GM23248 (cell line): ENCODE measurements at regions not wholly inside any gene's neighbourhood (a gene's known extent, or its start where the extent isn't known, plus 50 kb on each side); places are given as distances from the start of the nearest gene placed in this dataset.
"Not testable (repeated sequence)": the region's sequence is repeated elsewhere in the genome, so short reads cannot be mapped to it uniquely, and the experiment has no call there.

Source experiments
- DNase-seq: peaks from one replicate; pipeline ENCODE4 v3.0.0-alpha.2; 2015
- H2AFZ ChIP-seq: fragments of 200-600 bp; sonication (generic); 2 replicates; pipeline ENCODE4 v1.6.1; 2016; ENCODE audit warnings: antibody characterized with exemption
- H3F3A ChIP-seq: fragments of 200-600 bp; sonication (generic); 2 replicates; pipeline ENCODE4 v1.6.1; 2016; ENCODE audit warnings: mild to moderate bottlenecking, antibody characterized with exemption, mixed run types; ENCODE audit not compliant: insufficient read depth
- H3K27ac ChIP-seq: fragments of 200-600 bp; sonication (generic); 2 replicates; pipeline ENCODE4 v1.5.1; 2016; ENCODE audit warnings: mild to moderate bottlenecking
- H3K27me3 ChIP-seq: fragments of 200-600 bp; sonication (generic); replicated peaks from 2 replicates; pipeline ENCODE4 v1.6.1; 2016; ENCODE audit warnings: mild to moderate bottlenecking; ENCODE audit not compliant: insufficient read depth
- H3K36me3 ChIP-seq: fragments of 200-600 bp; sonication (generic); 2 replicates; pipeline ENCODE4 v1.6.1; 2016; ENCODE audit warnings: low read depth, mild to moderate bottlenecking
- H3K4me1 ChIP-seq: fragments of 200-600 bp; sonication (generic); 2 replicates; pipeline ENCODE4 v1.6.1; 2016; ENCODE audit warnings: mild to moderate bottlenecking; ENCODE audit not compliant: insufficient read depth
- H3K4me2 ChIP-seq: fragments of 200-600 bp; sonication (generic); one replicate; pipeline ENCODE4 v1.6.1; 2016; ENCODE audit warnings: mild to moderate bottlenecking; ENCODE audit not compliant: unreplicated experiment
- H3K4me3 ChIP-seq: fragments of 200-600 bp; sonication (generic); 2 replicates; pipeline ENCODE4 v1.5.1; 2016; ENCODE audit warnings: mild to moderate bottlenecking
- H3K79me2 ChIP-seq: fragments of 200-600 bp; sonication (generic); 2 replicates; pipeline ENCODE4 v1.6.1; 2016; ENCODE audit warnings: mild to moderate bottlenecking; ENCODE audit not compliant: insufficient read depth
- H3K9ac ChIP-seq: fragments of 200-600 bp; sonication (generic); 2 replicates; pipeline ENCODE4 v1.6.1; 2016; ENCODE audit warnings: mild to moderate bottlenecking
- H3K9me2 ChIP-seq: fragments of 200-600 bp; sonication (generic); 2 replicates; pipeline ENCODE4 v1.6.1; 2016; ENCODE audit warnings: mixed run types, mild to moderate bottlenecking, moderate library complexity; ENCODE audit not compliant: insufficient read depth
- H3K9me3 ChIP-seq: fragments of 200-600 bp; sonication (generic); one replicate; pipeline ENCODE4 v1.6.1; 2017; ENCODE audit warnings: low read depth
- H4K20me1 ChIP-seq: fragments of 200-600 bp; sonication (generic); 2 replicates; pipeline ENCODE4 v1.6.0; 2016; ENCODE audit not compliant: insufficient read depth
- EZH2 ChIP-seq: fragments of 200-600 bp; sonication (generic); IDR thresholded peaks from 2 replicates; pipeline ENCODE4 v1.6.1; 2018; ENCODE audit warnings: antibody characterized with exemption, mild to moderate bottlenecking; ENCODE audit not compliant: insufficient read depth, poor library complexity, severe bottlenecking
- EZH2phosphoT487 ChIP-seq: fragments of 200-600 bp; sonication (generic); IDR thresholded peaks from 2 replicates; pipeline ENCODE4 v1.6.1; 2018; ENCODE audit warnings: antibody characterized with exemption, moderate library complexity, mild to moderate bottlenecking, low read depth; ENCODE audit not compliant: insufficient read depth
- WGBS, 2 experiments: methylation state at CpG; one replicate each; pipeline ENCODE4 v1.1.6; 2015 to 2017; ENCODE audit warnings: low lambda C conversion rate in 2 of 2, low coverage in 1 of 2; ENCODE audit errors: missing lambda C conversion rate in 2 of 2; 5-methylcytosine and 5-hydroxymethylcytosine counted together
- in situ Hi-C: fragments of 300-500 bp; cut with MboI; formaldehyde crosslinking; loops from 2 replicates; pipeline ENCODE4 v1.15.0; 2020

DNA sequence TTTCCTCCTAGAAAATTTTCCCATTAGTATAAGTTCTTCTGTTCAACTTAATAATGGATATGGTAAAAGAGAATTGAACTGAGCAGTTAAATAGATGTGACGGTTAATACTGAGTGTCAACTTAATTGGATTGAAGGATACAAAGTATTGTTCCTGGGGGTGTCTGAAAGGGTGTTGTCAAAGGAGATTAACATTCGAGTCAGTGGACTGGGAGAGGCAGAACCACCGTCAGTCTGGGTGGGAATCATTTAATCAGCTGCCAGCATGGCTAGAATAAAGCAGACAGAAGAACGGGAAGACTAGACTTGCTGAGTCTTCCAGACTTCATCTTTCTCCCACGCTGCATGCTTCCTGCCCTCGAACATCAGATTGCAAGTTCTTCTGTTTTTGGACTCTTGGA, 689.6 kb upstream of the CDH10 start:
- no peak overlapping the region for H3K4me3 ChIP-seq
- in situ Hi-C loops, result no loop called here
- no peaks in the 10 kb centered on the region for H3K27me3 ChIP-seq
- no peak overlapping the region for H3K27ac ChIP-seq
- H3K9me2 ChIP-seq, result no peaks in the 10 kb centered on the region
- H3F3A ChIP-seq, result no peaks in the 10 kb centered on the region
- no peaks in the 10 kb centered on the region for H3K36me3 ChIP-seq
- H3K79me2 ChIP-seq, result no peaks in the 10 kb centered on the region
- TF ChIP-seq EZH2phosphoT487, result no peak
- no peak for DNase-seq
- no peak overlapping the region for H3K9ac ChIP-seq
- H3K4me1 ChIP-seq, result no peaks in the 10 kb centered on the region
- H3K4me2 ChIP-seq, result no peak overlapping the region
- WGBS, 2 experiments, result 18 to 22% methylated on average over 6 of the region's 6 CpGs
- no peaks in the 10 kb centered on the region for H4K20me1 ChIP-seq
- no peaks in the 10 kb centered on the region for H3K9me3 ChIP-seq
- no peak overlapping the region for H2AFZ ChIP-seq

- Histone ChIP-seq H3K9me2 (no peaks in the 10 kb centered on the region), H3F3A (no peaks in the 10 kb centered on the region), H3K4me2 (no peak overlapping the region), H3K4me3 (no peak overlapping the region), H3K9ac (no peak overlapping the region), H2AFZ (no peak overlapping the region), H3K4me1 (no peaks in the 10 kb centered on the region), H3K79me2 (no peaks in the 10 kb centered on the region), H4K20me1 (no peaks in the 10 kb centered on the region), H3K27ac (no peak overlapping the region), H3K27me3 (no peaks in the 10 kb centered on the region), H3K36me3 (no peaks in the 10 kb centered on the region), H3K9me3 (no peaks in the 10 kb centered on the region)
- in situ Hi-C loops, result no loop called here
- DNase-seq, result no peak
- WGBS, 2 experiments, result 5 to 13% methylated on average over 3 of the region's 3 CpGs
- TF ChIP-seq EZH2 (no peak), EZH2phosphoT487 (no peak)
Observed at GRCh38 chr5:25330721-25331120, 685.9 kb upstream of the CDH10 start.

GRCh38 chr5:25327172-25327571, 682.4 kb upstream of the CDH10 start:
- Histone ChIP-seq H3K4me3 (no peak overlapping the region), H3K27me3 (no peaks in the 10 kb centered on the region), H3K79me2 (no peaks in the 10 kb centered on the region), H4K20me1 (no peaks in the 10 kb centered on the region), H3K9me3 (peaks cover 3% of the 10 kb centered on the region), H3K4me2 (no peak overlapping the region), H3K4me1 (no peaks in the 10 kb centered on the region), H3K27ac (no peak overlapping the region), H2AFZ (no peak overlapping the region), H3K9ac (no peak overlapping the region), H3K9me2 (no peaks in the 10 kb centered on the region), H3F3A (no peaks in the 10 kb centered on the region), H3K36me3 (no peaks in the 10 kb centered on the region)
- TF ChIP-seq EZH2phosphoT487, result no peak
- no peak for TF ChIP-seq EZH2
- in situ Hi-C loops, result no loop called here
- WGBS, 2 experiments, result 21 to 25% methylated on average over 2 of the region's 2 CpGs
- DNase-seq, result no peak

GRCh38 chr5:25301836-25302235, 657.1 kb upstream of the CDH10 start:
- DNase-seq, result no peak
- in situ Hi-C loops, result no loop called here
- Histone ChIP-seq H3K9me2 (no peaks in the 10 kb centered on the region), H3K4me2 (no peak overlapping the region), H3K27ac (no peak overlapping the region), H4K20me1 (no peaks in the 10 kb centered on the region), H3K9ac (no peak overlapping the region), H3K36me3 (no peaks in the 10 kb centered on the region), H2AFZ (no peak overlapping the region), H3K27me3 (no peaks in the 10 kb centered on the region), H3F3A (no peaks in the 10 kb centered on the region), H3K9me3 (no peaks in the 10 kb centered on the region), H3K79me2 (no peaks in the 10 kb centered on the region), H3K4me3 (no peak overlapping the region), H3K4me1 (no peaks in the 10 kb centered on the region)
- TF ChIP-seq EZH2, result no peak
- TF ChIP-seq EZH2phosphoT487, result no peak
- 18 to 21% methylated on average over 2 of the region's 2 CpGs for WGBS, 2 experiments

DNA sequence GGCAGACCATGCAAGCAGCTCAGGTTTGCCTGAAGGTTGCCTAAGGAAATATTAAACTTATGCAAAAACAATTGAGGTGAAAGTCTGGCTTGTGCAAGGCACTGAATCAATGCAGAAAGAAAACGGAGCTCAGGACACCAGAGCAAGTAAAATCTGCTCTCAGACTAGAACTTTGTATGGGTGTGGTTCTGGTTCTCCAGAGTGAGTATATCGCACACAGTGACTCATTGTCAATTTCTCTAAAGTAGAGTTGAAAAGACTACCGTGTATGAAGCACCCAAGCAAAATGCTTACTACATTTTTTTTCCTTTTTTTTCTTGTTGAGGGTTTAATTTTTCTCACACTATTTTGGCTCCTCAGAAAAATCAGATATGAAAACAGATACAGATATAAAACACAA, 650.3 kb upstream of the CDH10 start:
- 23 to 25% methylated on average over 3 of the region's 3 CpGs for WGBS, 2 experiments
- Histone ChIP-seq H3K36me3 (no peaks in the 10 kb centered on the region), H2AFZ (no peak overlapping the region), H4K20me1 (no peaks in the 10 kb centered on the region), H3K9me2 (no peaks in the 10 kb centered on the region), H3K9ac (no peak overlapping the region), H3K27ac (no peak overlapping the region), H3F3A (no peaks in the 10 kb centered on the region), H3K79me2 (no peaks in the 10 kb centered on the region), H3K4me1 (no peaks in the 10 kb centered on the region), H3K9me3 (no peaks in the 10 kb centered on the region), H3K27me3 (no peaks in the 10 kb centered on the region), H3K4me2 (no peak overlapping the region), H3K4me3 (no peak overlapping the region)
- TF ChIP-seq EZH2phosphoT487 (no peak), EZH2 (no peak)
- DNase-seq, result no peak
- in situ Hi-C loops, result no loop called here

DNA sequence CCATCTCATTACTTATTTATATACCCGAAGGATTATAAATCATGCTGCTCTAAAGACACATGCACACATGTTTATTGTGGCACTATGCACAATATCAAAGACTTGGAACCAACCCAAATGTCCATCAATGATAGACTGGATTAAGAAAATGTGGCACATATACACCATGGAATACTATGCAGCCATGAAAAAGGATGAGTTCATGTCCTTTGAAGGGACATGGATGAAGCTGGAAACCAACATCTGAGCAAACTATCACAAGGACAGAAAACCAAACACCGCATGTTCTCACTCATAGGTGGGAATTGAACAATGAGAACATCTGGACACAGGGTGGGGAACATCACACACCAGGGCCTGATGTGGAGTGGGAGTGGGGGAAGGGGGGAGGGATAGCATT, 645.0 kb upstream of the CDH10 start:
- H3K27ac ChIP-seq, H3K79me2 ChIP-seq, H3K36me3 ChIP-seq, H3K27me3 ChIP-seq, DNase-seq, H3F3A ChIP-seq, H3K9me3 ChIP-seq, H3K4me1 ChIP-seq, in situ Hi-C loops, H2AFZ ChIP-seq, H3K9ac ChIP-seq, H3K4me2 ChIP-seq, H3K4me3 ChIP-seq, H4K20me1 ChIP-seq, H3K9me2 ChIP-seq: not testable (repeated sequence)
- WGBS, 2 experiments, result 48 to 59% methylated on average over 2 of the region's 2 CpGs
